ENCODE measurements at regions not wholly inside any gene's neighbourhood (a gene's known extent, or its start where the extent isn't known, plus 50 kb on each side); places are given as distances from the start of the nearest gene placed in this dataset.

DNA sequence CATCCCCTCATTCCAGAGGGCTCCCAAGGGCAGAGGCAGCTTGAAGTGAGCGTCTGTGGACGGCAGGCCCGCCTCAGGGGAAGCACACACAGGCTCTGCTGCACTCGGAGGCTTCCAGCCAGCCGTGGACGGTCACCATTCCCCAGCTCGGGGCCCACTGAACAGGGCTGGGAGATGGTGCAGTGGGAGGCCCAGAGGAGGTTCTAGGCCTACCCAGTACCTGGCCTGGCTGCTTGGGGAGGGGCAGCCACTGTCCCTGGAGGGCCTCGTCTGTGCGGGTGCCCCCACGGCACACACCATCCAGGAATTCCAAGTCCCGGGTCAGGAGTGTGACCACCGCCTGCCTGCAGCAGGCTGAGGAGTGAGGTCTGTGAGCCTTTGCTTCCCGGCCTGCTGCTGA lies 80.4 kb downstream of the SIK1 start:
- 97 to 100% methylated on average over 2 to 13 of the region's 13 CpGs for WGBS, 2 donors
- H3K4me3 ChIP-seq: no peak overlapping the region
- no peak for ATAC-seq (ENCODE audit: low FRiP score in 2 of 2)
- peaks cover 20 to 53% (median 41%) of the 10 kb centered on the region in 4 donors for H3K4me1 ChIP-seq
- DNase-seq: peak in 1 of 2 donors; percentile 56
- H3K36me3 ChIP-seq: no peaks in the 10 kb centered on the region
- H3K27me3 ChIP-seq: no peaks in the 10 kb centered on the region
- no peaks in the 10 kb centered on the region for H3K9me3 ChIP-seq
- no peak for TF ChIP-seq POLR2A (IDR thresholded peaks at IDR 0.05)
- TF ChIP-seq EP300 (IDR thresholded peaks at IDR 0.05): no peak
- TF ChIP-seq, protein P1, sequence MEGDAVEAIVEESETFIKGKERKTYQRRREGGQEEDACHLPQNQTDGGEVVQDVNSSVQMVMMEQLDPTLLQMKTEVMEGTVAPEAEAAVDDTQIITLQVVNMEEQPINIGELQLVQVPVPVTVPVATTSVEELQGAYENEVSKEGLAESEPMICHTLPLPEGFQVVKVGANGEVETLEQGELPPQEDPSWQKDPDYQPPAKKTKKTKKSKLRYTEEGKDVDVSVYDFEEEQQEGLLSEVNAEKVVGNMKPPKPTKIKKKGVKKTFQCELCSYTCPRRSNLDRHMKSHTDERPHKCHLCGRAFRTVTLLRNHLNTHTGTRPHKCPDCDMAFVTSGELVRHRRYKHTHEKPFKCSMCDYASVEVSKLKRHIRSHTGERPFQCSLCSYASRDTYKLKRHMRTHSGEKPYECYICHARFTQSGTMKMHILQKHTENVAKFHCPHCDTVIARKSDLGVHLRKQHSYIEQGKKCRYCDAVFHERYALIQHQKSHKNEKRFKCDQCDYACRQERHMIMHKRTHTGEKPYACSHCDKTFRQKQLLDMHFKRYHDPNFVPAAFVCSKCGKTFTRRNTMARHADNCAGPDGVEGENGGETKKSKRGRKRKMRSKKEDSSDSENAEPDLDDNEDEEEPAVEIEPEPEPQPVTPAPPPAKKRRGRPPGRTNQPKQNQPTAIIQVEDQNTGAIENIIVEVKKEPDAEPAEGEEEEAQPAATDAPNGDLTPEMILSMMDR (IDR thresholded peaks at IDR 0.05): no peak
- no peak for TF ChIP-seq POLR2AphosphoS5 (IDR thresholded peaks at IDR 0.05)
- H3K27ac ChIP-seq: no peak overlapping the region

DNA sequence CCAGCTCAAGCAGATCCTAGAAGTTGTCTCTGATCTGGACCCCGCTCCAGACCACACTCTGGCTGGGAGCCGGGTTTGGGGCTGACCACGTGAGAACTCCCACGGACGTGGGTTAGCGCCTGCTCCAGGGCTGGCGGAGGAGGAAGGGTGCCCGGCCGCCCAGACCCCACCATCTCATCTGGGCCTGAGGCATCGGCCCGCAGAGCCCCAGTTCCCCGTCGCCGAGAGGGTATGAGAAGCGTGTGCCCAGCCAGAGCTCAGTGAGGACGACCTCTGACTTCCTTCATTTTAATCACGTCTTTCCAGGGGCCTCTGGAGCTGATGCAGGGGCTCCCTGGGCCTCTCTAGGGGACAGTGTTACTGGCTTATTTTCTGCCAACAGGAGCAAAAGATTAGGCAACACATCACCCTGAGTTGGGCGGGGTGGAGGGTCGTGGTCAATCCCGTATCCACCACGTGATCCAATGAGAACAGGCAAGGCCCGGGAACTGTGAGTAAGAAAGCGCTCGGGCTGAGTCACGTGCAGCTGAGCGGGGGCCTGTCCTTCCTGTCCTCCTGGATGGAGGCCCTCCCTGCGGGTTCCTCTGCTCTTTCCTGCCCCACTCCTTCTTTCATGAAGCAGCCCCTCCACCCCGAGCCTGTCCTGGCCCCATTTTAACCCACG lies 81.1 kb downstream of the SIK1 start:
- DNase-seq: peak; percentile 66 to 70
- 68 to 75% methylated on average over 12 to 22 of the region's 29 CpGs for WGBS, 2 donors

DNA sequence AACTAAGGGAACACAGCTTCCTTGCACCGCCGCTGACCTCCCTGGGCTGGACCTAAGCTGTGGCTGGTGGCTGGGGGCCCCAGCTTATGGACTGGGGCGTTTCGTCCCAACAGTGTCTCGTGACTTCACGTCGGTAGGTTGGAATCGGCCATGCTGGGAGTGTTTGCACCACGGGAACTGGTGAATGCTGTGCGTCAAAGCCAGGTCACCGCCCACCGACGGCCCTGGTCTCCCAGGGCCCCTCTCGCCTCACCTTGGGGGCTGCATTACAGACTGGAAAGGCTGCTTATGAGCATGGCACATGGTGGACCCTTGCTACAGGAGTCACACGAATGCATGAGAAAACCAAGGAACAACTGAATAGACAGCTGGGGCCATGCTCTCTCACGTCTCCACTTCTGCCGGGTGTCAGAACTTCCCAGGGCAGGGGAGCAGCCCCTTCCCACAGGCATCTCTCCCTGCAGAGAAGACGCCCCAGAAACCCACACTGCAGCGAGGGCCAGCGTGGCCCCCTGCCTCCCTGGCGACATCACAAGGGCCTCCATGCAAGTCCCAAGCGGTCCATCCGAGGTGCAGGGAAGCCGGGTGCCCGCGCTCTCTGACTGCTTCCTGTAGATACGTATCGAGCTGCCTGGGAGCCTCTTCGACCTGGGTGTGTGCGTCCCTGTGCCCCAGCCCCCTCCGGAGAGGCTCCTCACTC lies 81.7 kb downstream of the SIK1 start:
- TF ChIP-seq EP300 (IDR thresholded peaks at IDR 0.05) (no peak), POLR2AphosphoS5 (IDR thresholded peaks at IDR 0.05) (no peak), POLR2A (IDR thresholded peaks at IDR 0.05) (no peak)
- TF ChIP-seq, protein P1 (IDR thresholded peaks at IDR 0.05): no peak
- peak in 1 of 2 donors; percentile 77 for DNase-seq
- Histone ChIP-seq H3K9me3 (no peaks in the 10 kb centered on the region), H3K36me3 (no peaks in the 10 kb centered on the region), H3K27me3 (no peaks in the 10 kb centered on the region), H3K4me3 (no peak overlapping the region), H3K27ac (peak overlapping the region; percentile 18 to 87 (median 76)), H3K4me1 (peaks cover 22 to 62% (median 45%) of the 10 kb centered on the region in 4 donors)
- ATAC-seq (ENCODE audit: low FRiP score in 2 of 2): no peak
- 76 to 88% methylated on average over 5 to 26 of the region's 31 CpGs for WGBS, 2 donors

More for the DNA sequence above, 81.1 kb downstream of the SIK1 start:
- H3K4me1 ChIP-seq: peaks cover 20 to 59% (median 43%) of the 10 kb centered on the region in 4 donors
- peak overlapping the region in 1 of 4 donors; percentile 35 for H3K27ac ChIP-seq
- no peak overlapping the region for H3K4me3 ChIP-seq
- H3K27me3 ChIP-seq: no peaks in the 10 kb centered on the region
- no peaks in the 10 kb centered on the region for H3K9me3 ChIP-seq
- TF ChIP-seq, protein P1 (IDR thresholded peaks at IDR 0.05): no peak
- no peak for TF ChIP-seq POLR2A (IDR thresholded peaks at IDR 0.05)
- no peak for TF ChIP-seq POLR2AphosphoS5 (IDR thresholded peaks at IDR 0.05)
- TF ChIP-seq EP300 (IDR thresholded peaks at IDR 0.05): no peak
- peak in 1 of 2 donors; percentile 25 for ATAC-seq (ENCODE audit: low FRiP score in 2 of 2)
- H3K36me3 ChIP-seq: no peaks in the 10 kb centered on the region

DNA sequence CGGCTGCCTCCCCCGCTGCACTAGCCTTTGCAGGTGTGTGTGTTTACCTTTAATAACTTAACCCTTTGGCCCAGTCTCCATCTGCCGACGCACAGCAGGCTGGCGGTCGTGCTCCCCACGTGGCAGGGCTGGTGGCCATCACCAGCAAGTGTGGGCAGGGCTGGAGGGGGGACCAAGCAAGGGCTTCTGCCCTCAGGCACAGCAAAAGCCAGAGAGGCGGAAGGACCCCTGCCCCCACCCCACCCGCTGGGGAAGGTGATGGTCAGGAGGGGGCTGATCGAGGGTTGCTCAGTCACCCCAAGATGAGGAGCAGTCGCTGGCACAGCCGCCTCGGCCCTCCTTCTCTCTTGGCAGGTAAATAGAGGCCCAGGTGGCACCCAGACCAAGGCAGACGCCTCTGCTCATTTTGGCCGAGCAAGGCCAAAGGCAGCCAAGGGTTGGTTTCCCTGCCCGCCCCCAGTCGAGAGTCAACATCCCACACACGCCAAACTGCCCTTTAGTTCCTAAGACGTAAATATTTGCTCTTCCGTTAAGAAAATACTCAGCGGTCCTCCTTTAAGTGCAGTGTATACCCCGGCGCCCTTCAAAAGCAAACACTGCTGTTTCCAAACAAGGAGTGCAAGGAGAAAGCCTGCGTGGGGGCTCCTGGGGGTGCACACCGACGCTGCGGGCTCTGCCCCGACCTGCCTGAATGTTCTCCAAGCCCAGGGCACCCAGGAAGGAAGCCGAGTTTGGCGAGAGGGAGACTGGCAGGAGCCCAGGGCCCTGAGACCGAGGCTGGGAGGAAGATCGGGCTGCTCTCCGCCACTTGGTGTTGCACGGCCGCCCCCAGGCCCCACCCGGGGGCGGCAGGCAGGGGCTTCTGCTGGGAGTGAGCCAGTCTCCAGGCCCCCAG lies 82.7 kb downstream of the SIK1 start:
- peaks cover 19 to 62% (median 44%) of the 10 kb centered on the region in 4 donors for H3K4me1 ChIP-seq
- WGBS, 2 donors: 50 to 55% methylated on average over 21 to 33 of the region's 37 CpGs
- peak; percentile 10 to 70 for ATAC-seq (ENCODE audit: low FRiP score in 2 of 2)

More for the DNA sequence above, 82.7 kb downstream of the SIK1 start:
- Histone ChIP-seq H3K4me3 (no peak overlapping the region), H3K27me3 (no peaks in the 10 kb centered on the region), H3K36me3 (no peaks in the 10 kb centered on the region), H3K9me3 (no peaks in the 10 kb centered on the region), H3K27ac (peak overlapping the region; percentile 66 to 87 (median 76))
- TF ChIP-seq, protein P1 (IDR thresholded peaks at IDR 0.05): no peak
- TF ChIP-seq POLR2AphosphoS5 (IDR thresholded peaks at IDR 0.05) (peak in 1 of 2 donors; percentile 36), POLR2A (IDR thresholded peaks at IDR 0.05) (peak in 1 of 4 donors; percentile 27), EP300 (IDR thresholded peaks at IDR 0.05) (peak in 2 of 4 donors; percentile 25 to 74)
- peak; percentile 77 to 87 for DNase-seq
